HCT116 (cell line): ENCODE measurements at regions not wholly inside any gene's neighbourhood (a gene's known extent, or its start where the extent isn't known, plus 50 kb on each side); places are given as distances from the start of the nearest gene placed in this dataset.

Source experiments
- ATF3 ChIP-seq: IDR thresholded peaks from 2 replicates; pipeline ENCODE4 v1.6.1; 2012
- CEBPB ChIP-seq: IDR thresholded peaks from 2 replicates; pipeline ENCODE4 v1.6.1; 2012; ENCODE audit warnings: low read depth
- CTCF ChIP-seq, 3 experiments: fragments of 200-600 bp in 1 of 3; sonication (generic) in 1 of 3; IDR thresholded peaks in 2 of 3; conservative IDR thresholded peaks in 1 of 3; 2 replicates each; pipeline ENCODE4 v1.5.1; 2012 to 2017; ENCODE audit warnings: low read depth in 2 of 3, low read length in 2 of 3, antibody characterized with exemption in 1 of 3, borderline replicate concordance in 1 of 3, control low read depth in 1 of 3, mild to moderate bottlenecking in 1 of 3, mixed read lengths in 1 of 3, mixed run types in 1 of 3, moderate library complexity in 1 of 3; ENCODE audit not compliant: insufficient read depth in 1 of 3
- EGR1 ChIP-seq: IDR thresholded peaks from 2 replicates; pipeline ENCODE4 v1.6.1; 2012; ENCODE audit warnings: low read depth
- MAX ChIP-seq: IDR thresholded peaks from 2 replicates; pipeline ENCODE4 v1.6.1; 2012
- POLR2A ChIP-seq: IDR thresholded peaks from 2 replicates; pipeline ENCODE4 v1.7.0; 2011; ENCODE audit warnings: borderline replicate concordance; ENCODE audit not compliant: insufficient read depth, insufficient read length; ENCODE audit errors: extremely low read depth
- POLR2AphosphoS5 ChIP-seq: IDR thresholded peaks from 2 replicates; pipeline ENCODE4 v1.6.1; 2011; ENCODE audit warnings: mild to moderate bottlenecking, low read depth, low read length, moderate library complexity
- RAD21 ChIP-seq: IDR thresholded peaks from 2 replicates; pipeline ENCODE4 v1.6.1; 2012; ENCODE audit warnings: low read depth, mild to moderate bottlenecking
- REST ChIP-seq: IDR thresholded peaks from 2 replicates; pipeline ENCODE4 v1.6.1; 2012; ENCODE audit warnings: low read depth
- SP1 ChIP-seq: IDR thresholded peaks from 2 replicates; pipeline ENCODE4 v1.6.1; 2012; ENCODE audit warnings: low read depth
- YY1 ChIP-seq: IDR thresholded peaks from 2 replicates; pipeline ENCODE4 v1.6.1; 2011; ENCODE audit warnings: low read length, low read depth, moderate library complexity, mild to moderate bottlenecking; ENCODE audit not compliant: insufficient replicate concordance; ENCODE audit errors: extremely low read depth

- TF ChIP-seq POLR2A (no peak), ATF3 (no peak), CTCF (IDR thresholded peaks at IDR 0.05 in 2 of 3, conservative IDR thresholded peaks at IDR 0.05 in 1 of 3; ENCODE audit: borderline replicate concordance in 1 of 3, insufficient read depth in 1 of 3, low read depth in 2 of 3, low read length in 2 of 3) (no peak), YY1 (no peak), SP1 (no peak), CEBPB (no peak), RAD21 (no peak), REST (no peak), MAX (no peak), EGR1 (no peak), POLR2AphosphoS5 (no peak)
Observed at GRCh38 chr1:191134796-191135195, 657.1 kb upstream of the BRINP3 start.
